Liver (tissue), 3 donors: ENCODE measurements at regions not wholly inside any gene's neighbourhood (a gene's known extent, or its start where the extent isn't known, plus 50 kb on each side); places are given as distances from the start of the nearest gene placed in this dataset.

Experiments used
- GABPA ChIP-seq, 2 donors: IDR thresholded peaks in 1 of 2; conservative IDR thresholded peaks in 1 of 2; 2 replicates each; pipeline ENCODE4 v1.6.1; 2016; ENCODE audit warnings: antibody characterized with exemption in 2 of 2, mild to moderate bottlenecking in 1 of 2, moderate library complexity in 1 of 2
- HNF4A ChIP-seq, 2 donors: conservative IDR thresholded peaks; 2 replicates each; pipeline ENCODE4 v1.6.1; 2016; ENCODE audit warnings: antibody characterized with exemption in 2 of 2, mild to moderate bottlenecking in 2 of 2
- JUND ChIP-seq, 2 donors: IDR thresholded peaks; 2 replicates each; pipeline ENCODE4 v1.6.1; 2016; ENCODE audit warnings: antibody characterized with exemption in 2 of 2
- RAD21 ChIP-seq, 2 donors: IDR thresholded peaks; 2 replicates each; pipeline ENCODE4 v1.6.1; 2016; ENCODE audit warnings: antibody characterized with exemption in 2 of 2, mild to moderate bottlenecking in 2 of 2
- SP1 ChIP-seq: IDR thresholded peaks from 2 replicates; pipeline ENCODE4 v1.6.1; 2018; ENCODE audit warnings: antibody characterized with exemption, mild to moderate bottlenecking
- TAF1 ChIP-seq: conservative IDR thresholded peaks from 2 replicates; pipeline ENCODE4 v1.6.1; 2016; ENCODE audit warnings: antibody characterized with exemption, mild to moderate bottlenecking
- YY1 ChIP-seq: IDR thresholded peaks from 2 replicates; pipeline ENCODE4 v1.6.1; 2016; ENCODE audit warnings: antibody characterized with exemption, mild to moderate bottlenecking
- TF ChIP-seq, protein P1 (sequence below): fragments of 150-350 bp; IDR thresholded peaks from 2 replicates; pipeline ENCODE4 v1.5.1; 2017; ENCODE audit warnings: improper control_type of control experiment, low read depth, low read length; ENCODE audit not compliant: missing input control
- TF ChIP-seq, protein P2 (sequence below): IDR thresholded peaks from 2 replicates; pipeline ENCODE4 v1.6.1; 2016; ENCODE audit warnings: antibody characterized with exemption
- TF ChIP-seq, protein P3 (sequence below): IDR thresholded peaks from 2 replicates; pipeline ENCODE4 v1.6.1; 2016; ENCODE audit warnings: antibody characterized with exemption
- TF ChIP-seq, protein P4 (sequence below): IDR thresholded peaks from 2 replicates; pipeline ENCODE4 v1.6.1; 2016; ENCODE audit warnings: antibody characterized with exemption, mild to moderate bottlenecking
- TF ChIP-seq, protein P5 (sequence below): IDR thresholded peaks from 2 replicates; pipeline ENCODE4 v1.6.1; 2016; ENCODE audit warnings: antibody characterized with exemption
- donor health status: healthy.
- donor health status: healthy.

DNA sequence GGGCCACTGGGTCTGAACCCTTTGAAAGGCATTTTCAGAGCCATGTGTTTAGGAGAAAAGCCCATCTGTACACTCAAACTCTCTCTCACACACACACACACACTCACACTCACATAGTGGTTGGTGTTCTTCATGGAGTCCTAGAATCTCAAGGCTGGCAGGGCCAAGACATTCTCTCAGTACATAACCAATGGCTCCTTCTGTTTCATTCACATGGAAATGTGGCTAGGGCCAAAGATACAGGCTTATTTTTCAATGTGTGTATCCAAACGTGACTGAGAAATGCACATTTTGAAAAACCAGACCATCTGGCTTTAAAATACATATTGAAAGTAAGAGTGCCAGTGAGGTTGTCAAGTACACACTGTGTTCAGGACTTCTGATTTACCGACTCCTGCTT lies 59.0 kb upstream of the SALL1 start:
- TF ChIP-seq, protein P1, sequence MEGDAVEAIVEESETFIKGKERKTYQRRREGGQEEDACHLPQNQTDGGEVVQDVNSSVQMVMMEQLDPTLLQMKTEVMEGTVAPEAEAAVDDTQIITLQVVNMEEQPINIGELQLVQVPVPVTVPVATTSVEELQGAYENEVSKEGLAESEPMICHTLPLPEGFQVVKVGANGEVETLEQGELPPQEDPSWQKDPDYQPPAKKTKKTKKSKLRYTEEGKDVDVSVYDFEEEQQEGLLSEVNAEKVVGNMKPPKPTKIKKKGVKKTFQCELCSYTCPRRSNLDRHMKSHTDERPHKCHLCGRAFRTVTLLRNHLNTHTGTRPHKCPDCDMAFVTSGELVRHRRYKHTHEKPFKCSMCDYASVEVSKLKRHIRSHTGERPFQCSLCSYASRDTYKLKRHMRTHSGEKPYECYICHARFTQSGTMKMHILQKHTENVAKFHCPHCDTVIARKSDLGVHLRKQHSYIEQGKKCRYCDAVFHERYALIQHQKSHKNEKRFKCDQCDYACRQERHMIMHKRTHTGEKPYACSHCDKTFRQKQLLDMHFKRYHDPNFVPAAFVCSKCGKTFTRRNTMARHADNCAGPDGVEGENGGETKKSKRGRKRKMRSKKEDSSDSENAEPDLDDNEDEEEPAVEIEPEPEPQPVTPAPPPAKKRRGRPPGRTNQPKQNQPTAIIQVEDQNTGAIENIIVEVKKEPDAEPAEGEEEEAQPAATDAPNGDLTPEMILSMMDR, result no peak
- TF ChIP-seq, protein P2, sequence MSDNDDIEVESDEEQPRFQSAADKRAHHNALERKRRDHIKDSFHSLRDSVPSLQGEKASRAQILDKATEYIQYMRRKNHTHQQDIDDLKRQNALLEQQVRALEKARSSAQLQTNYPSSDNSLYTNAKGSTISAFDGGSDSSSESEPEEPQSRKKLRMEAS, result no peak
- TF ChIP-seq YY1, result no peak
- TF ChIP-seq, protein P3, sequence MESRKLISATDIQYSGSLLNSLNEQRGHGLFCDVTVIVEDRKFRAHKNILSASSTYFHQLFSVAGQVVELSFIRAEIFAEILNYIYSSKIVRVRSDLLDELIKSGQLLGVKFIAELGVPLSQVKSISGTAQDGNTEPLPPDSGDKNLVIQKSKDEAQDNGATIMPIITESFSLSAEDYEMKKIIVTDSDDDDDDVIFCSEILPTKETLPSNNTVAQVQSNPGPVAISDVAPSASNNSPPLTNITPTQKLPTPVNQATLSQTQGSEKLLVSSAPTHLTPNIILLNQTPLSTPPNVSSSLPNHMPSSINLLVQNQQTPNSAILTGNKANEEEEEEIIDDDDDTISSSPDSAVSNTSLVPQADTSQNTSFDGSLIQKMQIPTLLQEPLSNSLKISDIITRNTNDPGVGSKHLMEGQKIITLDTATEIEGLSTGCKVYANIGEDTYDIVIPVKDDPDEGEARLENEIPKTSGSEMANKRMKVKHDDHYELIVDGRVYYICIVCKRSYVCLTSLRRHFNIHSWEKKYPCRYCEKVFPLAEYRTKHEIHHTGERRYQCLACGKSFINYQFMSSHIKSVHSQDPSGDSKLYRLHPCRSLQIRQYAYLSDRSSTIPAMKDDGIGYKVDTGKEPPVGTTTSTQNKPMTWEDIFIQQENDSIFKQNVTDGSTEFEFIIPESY, result no peak
- TF ChIP-seq, protein P4, sequence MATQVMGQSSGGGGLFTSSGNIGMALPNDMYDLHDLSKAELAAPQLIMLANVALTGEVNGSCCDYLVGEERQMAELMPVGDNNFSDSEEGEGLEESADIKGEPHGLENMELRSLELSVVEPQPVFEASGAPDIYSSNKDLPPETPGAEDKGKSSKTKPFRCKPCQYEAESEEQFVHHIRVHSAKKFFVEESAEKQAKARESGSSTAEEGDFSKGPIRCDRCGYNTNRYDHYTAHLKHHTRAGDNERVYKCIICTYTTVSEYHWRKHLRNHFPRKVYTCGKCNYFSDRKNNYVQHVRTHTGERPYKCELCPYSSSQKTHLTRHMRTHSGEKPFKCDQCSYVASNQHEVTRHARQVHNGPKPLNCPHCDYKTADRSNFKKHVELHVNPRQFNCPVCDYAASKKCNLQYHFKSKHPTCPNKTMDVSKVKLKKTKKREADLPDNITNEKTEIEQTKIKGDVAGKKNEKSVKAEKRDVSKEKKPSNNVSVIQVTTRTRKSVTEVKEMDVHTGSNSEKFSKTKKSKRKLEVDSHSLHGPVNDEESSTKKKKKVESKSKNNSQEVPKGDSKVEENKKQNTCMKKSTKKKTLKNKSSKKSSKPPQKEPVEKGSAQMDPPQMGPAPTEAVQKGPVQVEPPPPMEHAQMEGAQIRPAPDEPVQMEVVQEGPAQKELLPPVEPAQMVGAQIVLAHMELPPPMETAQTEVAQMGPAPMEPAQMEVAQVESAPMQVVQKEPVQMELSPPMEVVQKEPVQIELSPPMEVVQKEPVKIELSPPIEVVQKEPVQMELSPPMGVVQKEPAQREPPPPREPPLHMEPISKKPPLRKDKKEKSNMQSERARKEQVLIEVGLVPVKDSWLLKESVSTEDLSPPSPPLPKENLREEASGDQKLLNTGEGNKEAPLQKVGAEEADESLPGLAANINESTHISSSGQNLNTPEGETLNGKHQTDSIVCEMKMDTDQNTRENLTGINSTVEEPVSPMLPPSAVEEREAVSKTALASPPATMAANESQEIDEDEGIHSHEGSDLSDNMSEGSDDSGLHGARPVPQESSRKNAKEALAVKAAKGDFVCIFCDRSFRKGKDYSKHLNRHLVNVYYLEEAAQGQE, result no peak
- TF ChIP-seq TAF1, result no peak
- TF ChIP-seq GABPA (IDR thresholded peaks at IDR 0.05 in 1 of 2, conservative IDR thresholded peaks at IDR 0.05 in 1 of 2), result no peak
- TF ChIP-seq, protein P5, sequence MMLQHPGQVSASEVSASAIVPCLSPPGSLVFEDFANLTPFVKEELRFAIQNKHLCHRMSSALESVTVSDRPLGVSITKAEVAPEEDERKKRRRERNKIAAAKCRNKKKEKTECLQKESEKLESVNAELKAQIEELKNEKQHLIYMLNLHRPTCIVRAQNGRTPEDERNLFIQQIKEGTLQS, result no peak
- no peak for TF ChIP-seq HNF4A (conservative IDR thresholded peaks at IDR 0.05)
- TF ChIP-seq SP1, result no peak
- no peak for TF ChIP-seq JUND (IDR thresholded peaks at IDR 0.05)
- TF ChIP-seq RAD21 (IDR thresholded peaks at IDR 0.05), result no peak
